Loucy (cell line): ENCODE measurements at regions not wholly inside any gene's neighbourhood (a gene's known extent, or its start where the extent isn't known, plus 50 kb on each side); places are given as distances from the start of the nearest gene placed in this dataset.
"Not testable (repeated sequence)": the region's sequence is repeated elsewhere in the genome, so short reads cannot be mapped to it uniquely, and the experiment has no call there.

ENCODE experiments used
- H2AFZ ChIP-seq: fragments of 200-600 bp; sonication (generic); 2 replicates; pipeline ENCODE4 v1.6.0; 2016; ENCODE audit warnings: antibody characterized with exemption, mild to moderate bottlenecking, low read length, moderate library complexity
- H3F3A ChIP-seq: fragments of 200-600 bp; 2 replicates; pipeline ENCODE4 v1.6.0; 2016; ENCODE audit warnings: antibody characterized with exemption, low read depth, mild to moderate bottlenecking
- H3K27me3 ChIP-seq: fragments of 200-600 bp; sonication (generic); 2 replicates; pipeline ENCODE4 v1.6.1; 2014; ENCODE audit warnings: low read length, mild to moderate bottlenecking; ENCODE audit not compliant: insufficient read depth, poor library complexity, severe bottlenecking
- H3K36me3 ChIP-seq: fragments of 200-600 bp; sonication (generic); 2 replicates; pipeline ENCODE4 v1.6.1; 2016; ENCODE audit warnings: low read length; ENCODE audit not compliant: insufficient read depth
- H3K4me1 ChIP-seq: fragments of 200-600 bp; sonication (generic); 2 replicates; pipeline ENCODE4 v1.5.1; 2014; ENCODE audit warnings: low read length, mild to moderate bottlenecking; ENCODE audit not compliant: insufficient read depth, poor library complexity, severe bottlenecking
- H3K4me2 ChIP-seq: fragments of 200-600 bp; sonication (generic); 2 replicates; pipeline ENCODE4 v1.6.0; 2014; ENCODE audit warnings: antibody characterized with exemption, low read length, low read depth, mild to moderate bottlenecking; ENCODE audit not compliant: poor library complexity, severe bottlenecking
- H3K4me3 ChIP-seq: fragments of 200-600 bp; sonication (generic); 2 replicates; pipeline ENCODE4 v1.5.1; 2014; ENCODE audit warnings: low read length, mild to moderate bottlenecking, mixed read lengths; ENCODE audit not compliant: poor library complexity, severe bottlenecking
- H3K79me2 ChIP-seq: fragments of 200-600 bp; sonication (generic); 2 replicates; pipeline ENCODE4 v1.6.1; 2014; ENCODE audit warnings: low read length; ENCODE audit not compliant: insufficient read depth
- H3K9ac ChIP-seq: fragments of 200-600 bp; sonication (generic); 2 replicates; pipeline ENCODE4 v1.6.0; 2014; ENCODE audit warnings: mild to moderate bottlenecking, low read depth, low read length, moderate library complexity; ENCODE audit not compliant: poor library complexity, severe bottlenecking
- H3K9me2 ChIP-seq: fragments of 200-600 bp; sonication (generic); replicated peaks from 2 replicates; pipeline ENCODE4 v1.6.1; 2016; ENCODE audit warnings: low read depth, low read length, mixed read lengths
- H3K9me3 ChIP-seq: fragments of 200-600 bp; sonication (generic); 2 replicates; pipeline ENCODE4 v1.6.1; 2014; ENCODE audit warnings: mild to moderate bottlenecking, antibody characterized with exemption, low read length, low read depth; ENCODE audit not compliant: insufficient read depth
- H4K20me1 ChIP-seq: fragments of 200-600 bp; sonication (generic); 2 replicates; pipeline ENCODE4 v1.6.0; 2014; ENCODE audit warnings: antibody characterized with exemption, low read length, mild to moderate bottlenecking; ENCODE audit not compliant: insufficient read depth, poor library complexity, severe bottlenecking
- EZH2phosphoT487 ChIP-seq: fragments of 200-600 bp; IDR thresholded peaks from 2 replicates; pipeline ENCODE4 v1.6.1; 2018; ENCODE audit warnings: antibody characterized with exemption, mild to moderate bottlenecking, moderate library complexity, borderline replicate concordance
- TF ChIP-seq, protein P1 (sequence below): fragments of 200-600 bp; sonication (generic); conservative IDR thresholded peaks from 2 replicates; pipeline ENCODE4 v1.5.1; 2014; ENCODE audit warnings: mild to moderate bottlenecking, antibody characterized with exemption, low read length

- Histone ChIP-seq H3K4me3 (no peak overlapping the region), H3K9me2 (no peaks in the 10 kb centered on the region), H3K27me3 (no peaks in the 10 kb centered on the region), H3K4me1 (peaks cover 5% of the 10 kb centered on the region), H4K20me1 (no peaks in the 10 kb centered on the region), H3K36me3 (no peaks in the 10 kb centered on the region), H3K9ac (no peak overlapping the region), H2AFZ (0 out of 2 replicates have a peak overlapping the region, but pooled peaks have one; percentile 19), H3K4me2 (no peak overlapping the region), H3K9me3 (no peaks in the 10 kb centered on the region), H3K79me2 (no peaks in the 10 kb centered on the region), H3F3A (no peaks in the 10 kb centered on the region)
- TF ChIP-seq, protein P1, sequence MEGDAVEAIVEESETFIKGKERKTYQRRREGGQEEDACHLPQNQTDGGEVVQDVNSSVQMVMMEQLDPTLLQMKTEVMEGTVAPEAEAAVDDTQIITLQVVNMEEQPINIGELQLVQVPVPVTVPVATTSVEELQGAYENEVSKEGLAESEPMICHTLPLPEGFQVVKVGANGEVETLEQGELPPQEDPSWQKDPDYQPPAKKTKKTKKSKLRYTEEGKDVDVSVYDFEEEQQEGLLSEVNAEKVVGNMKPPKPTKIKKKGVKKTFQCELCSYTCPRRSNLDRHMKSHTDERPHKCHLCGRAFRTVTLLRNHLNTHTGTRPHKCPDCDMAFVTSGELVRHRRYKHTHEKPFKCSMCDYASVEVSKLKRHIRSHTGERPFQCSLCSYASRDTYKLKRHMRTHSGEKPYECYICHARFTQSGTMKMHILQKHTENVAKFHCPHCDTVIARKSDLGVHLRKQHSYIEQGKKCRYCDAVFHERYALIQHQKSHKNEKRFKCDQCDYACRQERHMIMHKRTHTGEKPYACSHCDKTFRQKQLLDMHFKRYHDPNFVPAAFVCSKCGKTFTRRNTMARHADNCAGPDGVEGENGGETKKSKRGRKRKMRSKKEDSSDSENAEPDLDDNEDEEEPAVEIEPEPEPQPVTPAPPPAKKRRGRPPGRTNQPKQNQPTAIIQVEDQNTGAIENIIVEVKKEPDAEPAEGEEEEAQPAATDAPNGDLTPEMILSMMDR, result no peak
- no peak for TF ChIP-seq EZH2phosphoT487
These were observed 68.7 kb downstream of the VSIG4 start for GRCh38 chrX:65971151-65971550.

DNA sequence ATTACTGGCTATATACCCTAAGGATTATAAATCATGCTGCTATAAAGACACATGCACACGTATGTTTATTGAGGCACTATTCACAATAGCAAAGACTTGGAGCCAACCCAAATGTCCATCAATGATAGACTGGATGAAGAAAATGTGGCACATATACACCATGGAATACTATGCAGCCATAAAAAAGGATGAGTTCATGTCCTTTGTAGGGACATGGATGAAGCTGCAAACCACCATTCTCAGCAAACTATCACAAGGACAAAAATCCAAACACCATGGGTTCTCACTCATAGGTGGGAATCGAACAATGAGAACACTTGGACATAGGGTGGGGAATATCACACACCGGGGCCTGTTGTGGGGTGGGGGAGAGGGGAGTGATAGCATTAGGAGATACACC lies 72.7 kb downstream of the VSIG4 start:
- not testable (repeated sequence) for H3K27me3 ChIP-seq, H3K9ac ChIP-seq, H3K4me3 ChIP-seq, H4K20me1 ChIP-seq, H3F3A ChIP-seq, H3K4me2 ChIP-seq, H2AFZ ChIP-seq, H3K4me1 ChIP-seq, H3K36me3 ChIP-seq, H3K79me2 ChIP-seq, H3K9me3 ChIP-seq, H3K9me2 ChIP-seq

DNA sequence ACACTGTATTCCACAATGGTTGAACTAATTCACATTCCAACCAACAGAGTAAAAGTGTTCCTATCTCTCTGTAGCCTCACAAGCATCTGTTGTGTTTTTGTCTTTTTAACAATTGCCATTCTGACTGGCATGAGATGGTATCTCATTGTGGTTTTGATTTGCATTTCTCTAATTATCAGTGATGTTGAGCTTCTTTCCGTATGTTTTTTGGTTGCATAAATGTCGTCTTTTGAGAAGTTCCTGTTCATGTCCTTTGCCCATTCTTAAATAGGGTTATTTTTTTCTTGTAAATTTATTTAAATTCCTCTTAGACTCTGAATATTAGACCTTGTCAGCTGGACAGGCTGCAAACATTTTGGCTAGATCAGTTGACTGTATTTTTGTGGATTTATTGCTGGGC lies 78.2 kb downstream of the VSIG4 start:
- Histone ChIP-seq H3K4me1 (no peaks in the 10 kb centered on the region), H3K9me3 (no peaks in the 10 kb centered on the region), H4K20me1 (no peaks in the 10 kb centered on the region), H3K27me3 (no peaks in the 10 kb centered on the region), H3K36me3 (no peaks in the 10 kb centered on the region), H3K4me2 (no peak overlapping the region), H3K4me3 (no peak overlapping the region), H3K9me2 (no peaks in the 10 kb centered on the region), H2AFZ (no peak overlapping the region), H3K9ac (no peak overlapping the region), H3K79me2 (no peaks in the 10 kb centered on the region), H3F3A (no peaks in the 10 kb centered on the region)
- no peak for TF ChIP-seq EZH2phosphoT487
- TF ChIP-seq, protein P1, result no peak

GRCh38 chrX:65948103-65948502 lies 91.8 kb downstream of the VSIG4 start:
- Histone ChIP-seq H3K9me3 (0 out of 2 replicates have a peak, but pooled peaks cover 3% of the 10 kb centered on the region), H3K4me1 (no peaks in the 10 kb centered on the region), H4K20me1 (no peaks in the 10 kb centered on the region), H2AFZ (no peak overlapping the region), H3K79me2 (no peaks in the 10 kb centered on the region), H3K4me3 (no peak overlapping the region), H3F3A (no peaks in the 10 kb centered on the region), H3K27me3 (no peaks in the 10 kb centered on the region), H3K9ac (no peak overlapping the region), H3K36me3 (no peaks in the 10 kb centered on the region), H3K4me2 (no peak overlapping the region), H3K9me2 (no peaks in the 10 kb centered on the region)
- TF ChIP-seq, protein P1, result no peak
- no peak for TF ChIP-seq EZH2phosphoT487
